HG02884 (cell line): ENCODE measurements at regions not wholly inside any gene's neighbourhood (a gene's known extent, or its start where the extent isn't known, plus 50 kb on each side); places are given as distances from the start of the nearest gene placed in this dataset.
"Not testable (repeated sequence)": the region's sequence is repeated elsewhere in the genome, so short reads cannot be mapped to it uniquely, and the experiment has no call there.

Source experiments
- ATAC-seq: cut with Tn5 transposase; IDR thresholded peaks from one replicate; pipeline ENCODE4 v1.9.1; 2021; ENCODE audit warnings: mild to moderate bottlenecking, moderate library complexity; ENCODE audit not compliant: unreplicated experiment

GRCh38 chr4:62771983-62772557, 1571.9 kb downstream of the ADGRL3 start:
- no peak for ATAC-seq

- no peak for ATAC-seq
Measured at GRCh38 chr4:62740296-62740695, 1540.2 kb downstream of the ADGRL3 start.

DNA sequence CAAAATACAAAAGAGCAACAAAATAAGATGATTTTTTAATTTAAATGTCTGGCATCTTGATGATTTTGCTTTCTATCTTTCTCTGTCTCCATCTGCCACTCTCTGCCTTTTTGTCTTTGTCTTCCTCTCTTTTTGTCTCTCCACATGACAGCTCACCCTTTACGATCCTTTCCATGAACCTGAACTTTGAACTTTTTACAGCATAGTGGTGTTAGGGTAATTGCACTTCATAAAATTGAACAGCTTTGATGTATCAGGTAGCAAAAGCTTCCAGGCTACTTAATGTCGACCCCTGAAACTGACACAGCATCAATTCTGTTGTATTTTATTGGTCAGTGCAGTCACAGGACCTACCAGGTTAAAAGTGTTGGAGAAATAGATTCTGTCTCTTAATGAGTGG, 1517.0 kb downstream of the ADGRL3 start:
- no peak for ATAC-seq

DNA sequence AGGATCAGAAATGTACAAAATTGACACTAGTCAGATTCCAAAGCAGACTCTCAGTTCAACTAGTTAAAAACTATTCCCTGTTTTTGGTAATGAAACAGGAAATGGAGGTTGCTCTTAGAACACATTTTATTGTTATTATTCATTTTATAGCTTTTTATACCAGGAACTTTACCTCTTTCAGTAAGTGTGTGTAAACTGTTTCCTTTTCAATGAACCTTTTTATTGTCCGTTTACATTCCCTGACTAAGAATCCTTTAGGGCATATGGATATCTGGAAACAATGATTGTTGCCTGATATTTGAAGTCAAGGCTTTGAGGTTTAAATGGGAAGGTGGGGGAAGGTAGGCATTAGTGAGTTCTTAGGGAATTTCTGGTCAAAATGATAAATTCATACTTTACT, 1511.4 kb downstream of the ADGRL3 start:
- no peak for ATAC-seq

DNA sequence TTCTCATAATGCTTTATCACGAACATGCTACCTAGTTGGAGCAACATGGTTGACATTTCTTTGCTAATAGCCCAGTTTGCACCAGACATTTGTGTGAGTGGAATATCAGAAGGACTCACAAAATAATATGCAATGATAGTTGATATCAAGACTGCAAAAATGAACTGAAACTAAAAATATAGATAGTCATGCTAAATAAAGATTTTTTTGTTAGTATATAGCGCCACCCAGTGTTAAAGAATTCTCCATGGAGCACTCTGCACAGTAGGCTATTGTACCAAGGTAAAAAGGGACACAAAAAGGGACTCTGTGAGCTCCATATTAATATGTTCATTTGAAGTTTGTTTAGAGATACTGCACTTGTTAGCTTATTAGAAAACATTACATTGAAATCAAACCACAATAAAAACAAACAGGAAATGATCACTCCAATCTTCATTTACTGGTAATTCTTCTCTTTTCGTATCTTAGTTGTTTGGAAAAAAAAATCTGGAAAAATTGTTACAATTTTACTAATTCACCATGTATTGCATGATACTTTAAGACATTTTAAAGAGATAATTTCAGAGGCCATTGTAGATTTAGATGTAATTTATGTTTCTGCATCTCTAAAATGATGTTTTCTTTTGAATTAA, 1509.6 kb downstream of the ADGRL3 start:
- no peak for ATAC-seq

- ATAC-seq = no peak
Measured at GRCh38 chr4:62706423-62706822, 1506.3 kb downstream of the ADGRL3 start.

- no peak for ATAC-seq
Measured at GRCh38 chr4:62683799-62684566, 1483.9 kb downstream of the ADGRL3 start.

GRCh38 chr4:62676962-62677361, 1476.8 kb downstream of the ADGRL3 start:
- no peak for ATAC-seq

GRCh38 chr4:62670514-62670913, 1470.4 kb downstream of the ADGRL3 start:
- no peak for ATAC-seq

DNA sequence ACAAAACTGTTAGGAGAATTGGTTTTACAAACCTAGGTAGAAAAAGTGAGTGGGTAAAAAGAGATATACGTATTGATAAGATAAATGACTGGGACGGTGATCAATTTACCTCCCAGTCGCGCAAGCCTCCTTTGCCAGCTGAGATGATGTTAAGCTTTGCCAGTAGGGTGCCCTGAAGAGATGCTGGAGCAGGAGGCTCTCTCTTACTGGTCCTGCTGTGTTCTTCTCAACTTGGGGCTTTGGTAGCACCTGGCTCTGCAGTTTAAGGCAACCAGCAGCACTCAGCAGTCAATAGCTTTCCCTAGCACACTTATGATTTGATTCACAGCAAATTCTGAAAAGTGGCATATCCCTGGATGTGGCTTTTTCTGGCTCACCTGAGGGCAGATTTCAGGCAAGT, 1461.7 kb downstream of the ADGRL3 start:
- no peak for ATAC-seq

- ATAC-seq = no peak
Measured at GRCh38 chr4:62656006-62656405, 1455.9 kb downstream of the ADGRL3 start.

DNA sequence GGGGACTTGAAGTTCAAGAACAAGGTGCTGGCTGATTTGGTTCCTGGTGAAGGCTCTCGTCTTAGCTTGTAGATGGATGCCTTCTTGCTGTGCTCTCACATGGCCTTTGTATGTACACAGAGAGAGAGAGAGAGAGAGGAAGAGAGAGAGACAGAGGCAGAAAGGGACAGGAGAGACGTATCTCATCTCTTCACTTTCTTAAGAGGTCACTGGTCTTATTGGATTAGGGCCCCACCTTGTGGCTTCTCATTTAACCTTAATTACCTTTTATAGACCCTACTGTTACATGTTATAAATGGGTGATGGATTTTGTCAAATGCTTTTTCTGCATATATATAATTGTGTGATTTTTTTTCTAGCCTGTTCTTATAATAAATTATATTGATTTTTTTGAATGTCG, 1444.2 kb downstream of the ADGRL3 start:
- no peak for ATAC-seq

GRCh38 chr4:62640296-62640695, 1440.2 kb downstream of the ADGRL3 start:
- no peak for ATAC-seq

- no peak for ATAC-seq
Measured at GRCh38 chr4:62627671-62628070, 1427.5 kb downstream of the ADGRL3 start.

GRCh38 chr4:62627141-62627540, 1427.0 kb downstream of the ADGRL3 start:
- no peak for ATAC-seq

DNA sequence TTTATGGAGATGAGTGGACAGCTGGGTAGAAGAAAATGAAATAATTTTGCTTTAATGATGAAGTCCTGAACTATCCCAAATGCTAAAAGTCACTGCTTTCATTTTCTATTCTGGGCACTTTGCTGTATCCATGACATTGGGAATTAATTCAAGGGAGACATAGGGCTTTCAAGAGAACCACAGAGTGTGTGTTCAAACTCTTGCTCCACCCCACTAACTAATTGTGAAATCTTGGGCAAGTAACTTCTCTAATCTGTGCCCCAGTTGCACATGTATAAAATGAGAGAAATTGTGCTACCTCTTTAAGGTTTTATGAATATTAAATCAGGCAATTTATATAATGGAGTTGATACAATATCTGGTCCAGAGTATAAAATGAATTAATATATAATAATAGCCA, 1422.0 kb downstream of the ADGRL3 start:
- ATAC-seq = no peak

- no peak for ATAC-seq
Measured at GRCh38 chr4:62619971-62620370, 1419.8 kb downstream of the ADGRL3 start.

DNA sequence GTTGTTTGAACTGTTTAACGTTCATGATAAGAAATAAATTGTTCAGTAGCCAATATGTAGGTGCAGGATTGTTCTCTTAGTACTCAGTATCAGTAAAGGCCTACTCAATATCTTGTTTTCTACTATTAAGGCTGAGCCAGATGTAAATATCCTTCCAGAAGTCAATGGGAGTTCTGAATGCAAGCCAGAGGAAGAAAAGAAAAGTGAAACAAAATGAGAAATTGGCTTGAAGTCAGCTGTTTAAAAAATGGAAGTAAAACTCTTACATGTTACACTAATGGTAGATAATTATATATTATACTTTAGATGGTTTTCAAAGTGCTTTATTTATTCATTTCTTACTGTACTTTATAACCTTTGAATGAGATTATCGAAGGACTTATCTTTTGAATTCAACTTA, 1417.9 kb downstream of the ADGRL3 start:
- ATAC-seq = no peak

DNA sequence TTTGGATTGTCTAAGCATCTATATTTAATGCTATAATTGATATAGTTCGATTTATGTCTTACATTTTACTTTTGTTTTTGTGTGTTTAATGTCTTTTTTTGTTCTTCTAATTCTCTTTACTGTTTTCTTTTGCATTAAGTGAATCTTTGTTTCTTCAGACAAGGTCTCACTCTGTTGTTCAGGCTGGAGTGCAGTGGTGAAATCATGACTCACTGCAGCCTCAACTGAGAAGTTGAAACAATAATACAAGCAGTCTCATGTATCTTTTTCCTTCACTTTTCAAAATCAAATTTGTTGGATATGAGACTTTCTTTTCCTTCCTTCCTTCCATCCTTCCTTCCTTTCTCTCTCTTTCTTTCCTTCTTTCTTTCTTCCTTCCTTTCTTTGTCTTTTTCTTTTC, 1401.6 kb downstream of the ADGRL3 start:
- ATAC-seq = no peak

DNA sequence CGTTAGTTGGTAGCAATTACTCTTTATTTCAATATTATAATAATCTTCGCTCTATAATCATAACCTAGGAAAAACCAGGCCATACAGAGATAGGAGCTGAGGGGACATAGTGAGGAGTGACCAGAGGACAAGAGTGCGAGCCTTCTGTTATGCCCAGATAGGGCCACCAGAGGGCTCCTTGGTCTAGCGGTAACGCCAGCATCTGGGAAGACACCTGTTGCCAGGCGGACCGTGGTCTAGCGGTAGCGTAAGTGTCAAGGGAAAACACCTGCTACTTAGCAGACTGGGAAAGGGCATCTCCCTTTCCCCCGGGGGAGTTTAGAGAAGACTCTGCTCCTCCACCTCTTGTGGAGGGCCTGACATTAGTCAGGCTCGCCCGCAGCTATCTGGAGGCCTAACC, 1395.1 kb downstream of the ADGRL3 start:
- not testable (repeated sequence) for ATAC-seq

GRCh38 chr4:62591756-62592155, 1391.6 kb downstream of the ADGRL3 start:
- no peak for ATAC-seq

- ATAC-seq = no peak
Measured at GRCh38 chr4:62588671-62589070, 1388.5 kb downstream of the ADGRL3 start.
